Cardiac muscle cell (in vitro differentiated cells and primary cell): ENCODE measurements at regions not wholly inside any gene's neighbourhood (a gene's known extent, or its start where the extent isn't known, plus 50 kb on each side); places are given as distances from the start of the nearest gene placed in this dataset.
"Not testable (repeated sequence)": the region's sequence is repeated elsewhere in the genome, so short reads cannot be mapped to it uniquely, and the experiment has no call there.

Source experiments
- DNase-seq, 2 donors: peaks; one replicate each; pipeline versions ENCODE4 v3.0.0 to v3.0.0-alpha.2; 2010 to 2017; ENCODE audit warnings: low read depth in 1 of 2, low spot score in 1 of 2
- H3K27ac ChIP-seq: fragments of 200-600 bp; sonication (generic); 2 replicates; pipeline ENCODE4 v1.5.1; 2016
- H3K27me3 ChIP-seq: fragments of 200-600 bp; sonication (generic); 2 replicates; pipeline ENCODE4 v1.6.0; 2016; ENCODE audit warnings: control low read depth
- H3K36me3 ChIP-seq: fragments of 200-600 bp; sonication (generic); 2 replicates; pipeline ENCODE4 v1.5.1; 2016; ENCODE audit warnings: control low read depth
- H3K4me1 ChIP-seq: fragments of 200-600 bp; sonication (generic); 2 replicates; pipeline ENCODE4 v1.8.1; 2017; ENCODE audit warnings: low read depth, mild to moderate bottlenecking, mixed run types
- H3K4me3 ChIP-seq: fragments of 200-600 bp; sonication (generic); 2 replicates; pipeline ENCODE4 v1.5.1; 2016; ENCODE audit warnings: mild to moderate bottlenecking
- H3K9me3 ChIP-seq: fragments of 200-600 bp; sonication (generic); 2 replicates; pipeline ENCODE4 v1.5.1; 2017; ENCODE audit warnings: low read depth, mild to moderate bottlenecking, control low read depth

- H3K9me3 ChIP-seq, DNase-seq, H3K4me1 ChIP-seq, H3K4me3 ChIP-seq, H3K27ac ChIP-seq, H3K27me3 ChIP-seq, H3K36me3 ChIP-seq: not testable (repeated sequence)
These were observed 180.9 kb downstream of the CEP170 start for GRCh38 chr1:243074224-243074623.

- H3K4me1 ChIP-seq, H3K36me3 ChIP-seq, H3K27ac ChIP-seq, DNase-seq, H3K9me3 ChIP-seq, H3K4me3 ChIP-seq, H3K27me3 ChIP-seq: not testable (repeated sequence)
These were observed 188.0 kb downstream of the CEP170 start for GRCh38 chr1:243067056-243067455.

- H3K36me3 ChIP-seq, H3K4me3 ChIP-seq: not testable (repeated sequence)
These were observed 193.1 kb downstream of the CEP170 start for GRCh38 chr1:243061965-243062364.

DNA sequence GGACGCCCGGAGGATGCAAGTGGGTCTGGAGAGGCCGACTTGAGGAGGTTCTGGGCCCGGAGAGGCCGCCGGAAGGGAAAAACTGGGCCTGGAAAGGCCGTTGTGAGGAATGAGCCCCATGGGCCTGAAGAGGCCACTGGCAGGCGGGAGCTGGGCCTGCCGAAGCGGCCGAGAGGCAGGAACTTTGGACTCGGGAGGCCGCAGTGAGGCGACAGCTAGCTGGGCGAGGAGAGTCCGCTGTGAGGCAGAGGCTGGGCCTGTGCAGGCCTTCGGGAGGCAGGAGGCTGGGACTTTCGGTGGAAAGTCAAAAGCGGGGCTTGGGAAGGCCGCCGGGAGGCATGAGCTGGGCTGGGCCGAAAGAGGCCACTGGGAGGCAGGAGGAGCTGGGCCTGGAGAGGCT lies 199.6 kb downstream of the CEP170 start:
- H3K36me3 ChIP-seq, H3K9me3 ChIP-seq, H3K27ac ChIP-seq, H3K4me3 ChIP-seq, DNase-seq, H3K4me1 ChIP-seq, H3K27me3 ChIP-seq: not testable (repeated sequence)

More at GRCh38 chr1:243061965-243062364, 193.1 kb downstream of the CEP170 start:
- not testable (repeated sequence) for H3K4me1 ChIP-seq, H3K27ac ChIP-seq, H3K27me3 ChIP-seq, DNase-seq, H3K9me3 ChIP-seq

GRCh38 chr1:243055091-243055490 lies 200.0 kb downstream of the CEP170 start:
- H3K9me3 ChIP-seq, H3K4me1 ChIP-seq, DNase-seq, H3K27ac ChIP-seq, H3K36me3 ChIP-seq, H3K27me3 ChIP-seq, H3K4me3 ChIP-seq: not testable (repeated sequence)

DNA sequence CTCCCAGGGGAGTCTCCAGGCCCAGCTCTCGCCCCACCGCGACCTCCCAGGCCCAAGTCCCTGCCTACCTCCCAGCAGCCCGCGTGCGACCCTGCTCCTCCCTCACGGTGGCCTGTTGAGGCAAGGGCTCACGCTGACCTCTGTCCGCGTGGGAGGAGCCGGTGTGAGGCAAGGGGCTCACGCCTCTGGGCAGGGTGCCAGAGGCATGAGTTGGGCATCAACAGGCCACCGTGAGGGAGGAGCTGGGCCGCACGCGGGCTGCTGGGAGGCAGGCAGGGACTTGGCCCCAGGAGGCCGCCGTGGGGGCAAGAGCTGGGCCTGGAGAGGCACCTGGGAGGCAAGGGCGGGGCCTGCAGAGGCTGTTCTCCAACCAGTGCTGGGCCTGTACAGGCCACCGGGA lies 200.4 kb downstream of the CEP170 start:
- not testable (repeated sequence) for H3K36me3 ChIP-seq, H3K4me1 ChIP-seq, H3K27ac ChIP-seq, H3K27me3 ChIP-seq, DNase-seq, H3K4me3 ChIP-seq, H3K9me3 ChIP-seq

DNA sequence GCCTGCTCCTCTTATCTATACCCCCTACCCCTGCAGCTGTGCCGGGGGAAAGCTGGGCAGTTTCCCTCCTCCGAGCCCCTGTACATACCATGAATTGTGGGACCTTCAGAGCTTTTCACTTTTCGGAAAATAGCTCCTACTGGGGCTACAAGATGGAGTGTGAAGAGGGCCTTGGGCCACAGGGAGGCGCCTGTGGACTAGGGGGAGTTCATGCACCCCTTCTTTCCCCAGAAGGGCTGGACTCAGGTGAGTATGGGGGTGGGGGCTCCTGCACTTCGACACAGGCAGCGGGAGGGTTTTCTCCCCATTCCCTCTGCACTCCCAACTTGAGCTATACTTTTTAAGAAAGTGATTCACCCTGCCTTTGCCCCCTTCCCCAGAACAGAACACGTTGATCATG lies 202.0 kb downstream of the CEP170 start:
- not testable (repeated sequence) for H3K4me3 ChIP-seq, H3K27me3 ChIP-seq, H3K27ac ChIP-seq, H3K9me3 ChIP-seq, H3K36me3 ChIP-seq, H3K4me1 ChIP-seq, DNase-seq

DNA sequence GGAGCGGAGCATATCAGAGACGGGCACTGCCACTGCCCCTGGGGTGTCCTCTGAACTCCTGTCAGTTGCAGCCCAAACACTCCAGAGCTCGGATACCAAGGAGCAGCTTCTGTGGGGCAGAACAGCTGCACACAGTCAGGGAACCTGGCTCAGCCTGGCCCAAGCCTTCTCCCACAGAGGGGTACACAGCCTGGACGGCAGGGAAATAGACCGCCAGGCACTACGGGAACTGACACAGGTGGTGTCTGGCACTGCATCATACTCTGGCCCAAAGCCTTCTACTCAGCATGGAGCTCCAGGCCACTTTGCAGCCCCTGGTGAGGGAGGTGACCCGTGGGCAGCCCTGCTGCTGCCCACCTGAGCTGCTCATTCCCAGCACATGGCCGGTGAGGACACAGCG lies 204.5 kb downstream of the CEP170 start:
- not testable (repeated sequence) for H3K27ac ChIP-seq, H3K27me3 ChIP-seq, H3K4me1 ChIP-seq, H3K9me3 ChIP-seq, H3K36me3 ChIP-seq, DNase-seq, H3K4me3 ChIP-seq

GRCh38 chr1:243049716-243050115 lies 205.4 kb downstream of the CEP170 start:
- DNase-seq, H3K36me3 ChIP-seq, H3K27ac ChIP-seq, H3K27me3 ChIP-seq, H3K4me3 ChIP-seq, H3K4me1 ChIP-seq, H3K9me3 ChIP-seq: not testable (repeated sequence)

- not testable (repeated sequence) for DNase-seq, H3K4me3 ChIP-seq
These were observed 233.7 kb downstream of the CEP170 start for GRCh38 chr1:243021365-243021764.

GRCh38 chr1:243019030-243019635 lies 235.9 kb downstream of the CEP170 start:
- DNase-seq, H3K4me1 ChIP-seq, H3K36me3 ChIP-seq, H3K4me3 ChIP-seq, H3K27me3 ChIP-seq, H3K27ac ChIP-seq, H3K9me3 ChIP-seq: not testable (repeated sequence)

More at GRCh38 chr1:243021365-243021764, 233.7 kb downstream of the CEP170 start:
- H3K27me3 ChIP-seq, H3K9me3 ChIP-seq, H3K36me3 ChIP-seq, H3K4me1 ChIP-seq, H3K27ac ChIP-seq: not testable (repeated sequence)

DNA sequence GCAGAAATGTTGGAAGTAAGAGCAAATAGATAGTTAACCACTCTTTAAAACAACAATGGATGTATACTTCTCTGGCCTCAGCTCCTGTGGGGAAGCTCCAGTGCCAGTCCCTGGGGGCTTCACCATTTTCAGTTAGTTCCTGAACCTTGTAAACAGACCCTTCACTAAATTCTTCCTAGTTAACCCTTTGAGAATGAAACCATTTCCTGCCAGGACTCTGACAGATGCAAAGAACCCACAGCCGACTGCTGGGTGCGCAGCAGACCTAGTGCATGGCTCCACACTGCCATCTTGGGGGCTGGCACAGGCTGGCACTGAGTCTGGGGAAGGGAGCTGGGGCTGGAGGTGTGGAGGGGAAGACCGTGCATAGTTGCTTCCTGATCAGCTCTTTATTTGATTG lies 244.4 kb downstream of the CEP170 start:
- not testable (repeated sequence) for H3K27ac ChIP-seq, H3K4me1 ChIP-seq, H3K9me3 ChIP-seq, H3K27me3 ChIP-seq, DNase-seq, H3K36me3 ChIP-seq, H3K4me3 ChIP-seq

GRCh38 chr1:243001003-243001402 lies 254.1 kb downstream of the CEP170 start:
- not testable (repeated sequence) for H3K36me3 ChIP-seq, DNase-seq, H3K9me3 ChIP-seq, H3K4me1 ChIP-seq, H3K4me3 ChIP-seq, H3K27ac ChIP-seq, H3K27me3 ChIP-seq

DNA sequence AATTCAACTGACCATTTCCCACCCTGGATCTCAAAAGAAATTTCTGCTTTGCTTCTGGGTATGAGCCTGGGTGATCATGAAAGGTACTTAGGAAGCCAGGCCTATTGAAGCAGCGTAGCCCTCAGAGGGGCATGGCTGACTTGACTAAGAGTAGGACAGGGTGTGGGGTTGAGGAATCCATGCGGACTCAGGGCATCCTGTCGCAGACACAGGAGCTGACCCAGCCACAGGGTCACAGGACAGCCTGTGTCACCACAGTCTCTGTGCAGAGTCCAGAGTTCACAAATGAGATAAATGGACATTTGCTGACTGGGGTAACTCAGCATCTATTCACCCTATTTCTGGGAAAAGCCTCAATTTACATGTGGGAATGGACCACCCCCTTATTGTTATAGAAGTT lies 262.3 kb downstream of the CEP170 start:
- H3K4me3 ChIP-seq, DNase-seq, H3K36me3 ChIP-seq, H3K27me3 ChIP-seq, H3K9me3 ChIP-seq, H3K27ac ChIP-seq, H3K4me1 ChIP-seq: not testable (repeated sequence)

DNA sequence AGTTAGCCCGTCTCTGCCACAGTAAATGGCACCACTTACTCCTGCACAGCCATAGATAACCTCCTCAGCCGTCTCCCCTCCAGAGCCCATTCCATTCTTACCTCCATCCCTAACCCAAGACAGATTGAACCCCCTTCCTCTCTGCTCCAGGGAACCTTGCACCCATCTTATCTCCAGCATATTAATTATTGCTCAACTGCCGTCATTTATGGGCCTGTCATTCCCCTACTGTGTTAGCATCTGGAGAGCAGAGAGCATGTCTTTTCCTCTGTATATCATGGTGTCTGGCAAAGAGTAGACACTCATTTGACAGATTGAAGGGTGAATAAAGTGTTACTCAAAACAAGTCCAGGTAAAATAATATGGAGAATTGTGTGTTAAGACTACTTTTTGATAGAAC lies 270.0 kb downstream of the CEP170 start:
- H3K4me3 ChIP-seq, H3K9me3 ChIP-seq, H3K27ac ChIP-seq, DNase-seq, H3K4me1 ChIP-seq, H3K27me3 ChIP-seq, H3K36me3 ChIP-seq: not testable (repeated sequence)
